ENCODE measurements at regions not wholly inside any gene's neighbourhood (a gene's known extent, or its start where the extent isn't known, plus 50 kb on each side); places are given as distances from the start of the nearest gene placed in this dataset.

DNA sequence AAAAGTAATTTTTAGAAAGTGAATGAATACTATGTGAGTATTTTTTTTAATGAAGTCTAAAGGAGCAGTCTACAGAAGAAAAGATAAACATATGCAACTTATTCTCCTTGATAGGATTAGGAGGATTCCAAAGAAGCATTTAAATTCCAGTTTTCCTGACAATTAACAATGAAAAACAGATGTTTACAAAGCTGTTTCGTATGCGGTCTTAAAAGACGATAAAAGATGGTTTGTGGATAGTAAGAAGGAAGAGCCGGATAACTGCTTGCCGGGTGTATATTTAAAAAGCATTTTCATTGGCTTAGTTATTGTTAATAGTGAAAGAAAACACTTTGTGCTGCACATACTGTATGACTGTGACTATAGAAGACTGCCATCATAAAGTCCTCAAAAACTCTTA lies 120.0 kb upstream of the C11orf58 start:
- TF ChIP-seq, protein P1, sequence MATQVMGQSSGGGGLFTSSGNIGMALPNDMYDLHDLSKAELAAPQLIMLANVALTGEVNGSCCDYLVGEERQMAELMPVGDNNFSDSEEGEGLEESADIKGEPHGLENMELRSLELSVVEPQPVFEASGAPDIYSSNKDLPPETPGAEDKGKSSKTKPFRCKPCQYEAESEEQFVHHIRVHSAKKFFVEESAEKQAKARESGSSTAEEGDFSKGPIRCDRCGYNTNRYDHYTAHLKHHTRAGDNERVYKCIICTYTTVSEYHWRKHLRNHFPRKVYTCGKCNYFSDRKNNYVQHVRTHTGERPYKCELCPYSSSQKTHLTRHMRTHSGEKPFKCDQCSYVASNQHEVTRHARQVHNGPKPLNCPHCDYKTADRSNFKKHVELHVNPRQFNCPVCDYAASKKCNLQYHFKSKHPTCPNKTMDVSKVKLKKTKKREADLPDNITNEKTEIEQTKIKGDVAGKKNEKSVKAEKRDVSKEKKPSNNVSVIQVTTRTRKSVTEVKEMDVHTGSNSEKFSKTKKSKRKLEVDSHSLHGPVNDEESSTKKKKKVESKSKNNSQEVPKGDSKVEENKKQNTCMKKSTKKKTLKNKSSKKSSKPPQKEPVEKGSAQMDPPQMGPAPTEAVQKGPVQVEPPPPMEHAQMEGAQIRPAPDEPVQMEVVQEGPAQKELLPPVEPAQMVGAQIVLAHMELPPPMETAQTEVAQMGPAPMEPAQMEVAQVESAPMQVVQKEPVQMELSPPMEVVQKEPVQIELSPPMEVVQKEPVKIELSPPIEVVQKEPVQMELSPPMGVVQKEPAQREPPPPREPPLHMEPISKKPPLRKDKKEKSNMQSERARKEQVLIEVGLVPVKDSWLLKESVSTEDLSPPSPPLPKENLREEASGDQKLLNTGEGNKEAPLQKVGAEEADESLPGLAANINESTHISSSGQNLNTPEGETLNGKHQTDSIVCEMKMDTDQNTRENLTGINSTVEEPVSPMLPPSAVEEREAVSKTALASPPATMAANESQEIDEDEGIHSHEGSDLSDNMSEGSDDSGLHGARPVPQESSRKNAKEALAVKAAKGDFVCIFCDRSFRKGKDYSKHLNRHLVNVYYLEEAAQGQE (IDR thresholded peaks at IDR 0.05; ENCODE audit: low read depth, low read length) = no peak
- no peak for TF ChIP-seq POLR2AphosphoS5 (IDR thresholded peaks at IDR 0.05; ENCODE audit: low read depth, low read length)
- no peak for TF ChIP-seq SMC3 (IDR thresholded peaks at IDR 0.05; ENCODE audit: low read depth, low read length)
- TF ChIP-seq, protein P2, sequence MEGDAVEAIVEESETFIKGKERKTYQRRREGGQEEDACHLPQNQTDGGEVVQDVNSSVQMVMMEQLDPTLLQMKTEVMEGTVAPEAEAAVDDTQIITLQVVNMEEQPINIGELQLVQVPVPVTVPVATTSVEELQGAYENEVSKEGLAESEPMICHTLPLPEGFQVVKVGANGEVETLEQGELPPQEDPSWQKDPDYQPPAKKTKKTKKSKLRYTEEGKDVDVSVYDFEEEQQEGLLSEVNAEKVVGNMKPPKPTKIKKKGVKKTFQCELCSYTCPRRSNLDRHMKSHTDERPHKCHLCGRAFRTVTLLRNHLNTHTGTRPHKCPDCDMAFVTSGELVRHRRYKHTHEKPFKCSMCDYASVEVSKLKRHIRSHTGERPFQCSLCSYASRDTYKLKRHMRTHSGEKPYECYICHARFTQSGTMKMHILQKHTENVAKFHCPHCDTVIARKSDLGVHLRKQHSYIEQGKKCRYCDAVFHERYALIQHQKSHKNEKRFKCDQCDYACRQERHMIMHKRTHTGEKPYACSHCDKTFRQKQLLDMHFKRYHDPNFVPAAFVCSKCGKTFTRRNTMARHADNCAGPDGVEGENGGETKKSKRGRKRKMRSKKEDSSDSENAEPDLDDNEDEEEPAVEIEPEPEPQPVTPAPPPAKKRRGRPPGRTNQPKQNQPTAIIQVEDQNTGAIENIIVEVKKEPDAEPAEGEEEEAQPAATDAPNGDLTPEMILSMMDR (IDR thresholded peaks at IDR 0.05) = no peak
- no peak for TF ChIP-seq EZH2phosphoT487 (IDR thresholded peaks at IDR 0.05; ENCODE audit: borderline replicate concordance, low read depth)

Measured in SK-N-SH (cell line).